ENCODE measurements at regions not wholly inside any gene's neighbourhood (a gene's known extent, or its start where the extent isn't known, plus 50 kb on each side); places are given as distances from the start of the nearest gene placed in this dataset.

DNA sequence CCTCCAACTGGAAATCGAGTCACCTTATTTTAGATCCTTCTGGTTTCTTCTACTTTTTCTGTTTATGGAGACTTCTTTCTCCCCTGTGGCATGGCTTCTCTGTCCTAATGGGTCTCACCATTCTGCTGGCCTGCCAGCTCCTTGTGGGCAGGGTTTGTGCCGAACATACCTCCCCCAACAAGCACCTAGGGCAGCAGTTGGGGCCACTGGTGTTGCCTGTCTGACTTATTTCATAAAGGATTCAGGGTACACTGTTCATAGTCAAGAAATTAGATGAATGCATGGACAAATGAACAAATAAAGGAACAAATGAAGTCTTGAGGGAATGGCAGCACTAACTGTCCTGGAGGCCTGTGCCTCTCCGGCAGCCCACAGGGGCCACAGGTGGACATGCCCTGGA lies 55.6 kb upstream of the DOCK1 start:
- no peak overlapping the region for H4K91ac ChIP-seq (replicated peaks; ENCODE audit: insufficient read length, low read length)
- no peaks in the 10 kb centered on the region; a peak in 1 of 7 replicates for H3K4me1 ChIP-seq (replicated peaks in 1 of 4; ENCODE audit: control insufficient read depth in 3 of 4, insufficient read depth in 4 of 4, low read length in 3 of 4)
- no peak overlapping the region for H3K56ac ChIP-seq (replicated peaks; ENCODE audit: insufficient read length, low read depth, low read length)
- H3K27ac ChIP-seq (ENCODE audit: low read depth, low read length), result no peak overlapping the region
- no peaks in the 10 kb centered on the region for H3K23me2 ChIP-seq (ENCODE audit: low read depth, low read length)
- H4K8ac ChIP-seq (ENCODE audit: extremely low read depth, insufficient read depth, low read length), result no peak overlapping the region
- CTCF ChIA-PET (ENCODE audit: partially characterized antibody), result no interaction called here
- no peak overlapping the region for H2AFZ ChIP-seq (ENCODE audit: low read length)
- H3K14ac ChIP-seq (ENCODE audit: insufficient read length), result no peak overlapping the region
- H2BK15ac ChIP-seq (ENCODE audit: low read length), result no peak overlapping the region
- H3K18ac ChIP-seq (ENCODE audit: extremely low read depth, low read length), result no peak overlapping the region
- no peak overlapping the region for H2BK20ac ChIP-seq (ENCODE audit: low read length)
- no peak for FAIRE-seq
- no peak overlapping the region for H2BK12ac ChIP-seq (ENCODE audit: low read depth, low read length)
- WGBS, 2 experiments (ENCODE audit: extremely low coverage in 1 of 2, insufficient coverage in 1 of 2, insufficient read length in 1 of 2, insufficient replicate concordance in 2 of 2, low coverage in 1 of 2, low lambda C conversion rate in 2 of 2, missing lambda C conversion rate in 1 of 2), result 95% methylated on average over 3 of the region's 3 CpGs; no CpG with 5 or more reads in 1 of the 2 experiments
- H3K4me2 ChIP-seq (ENCODE audit: insufficient read depth in 1 of 2, low read depth in 2 of 2, low read length in 2 of 2), result no peak overlapping the region
- no peak overlapping the region for H3K9ac ChIP-seq (replicated peaks in 1 of 4; ENCODE audit: extremely low read depth in 1 of 4, low read depth in 3 of 4, low read length in 3 of 4)
- no peak overlapping the region for H2BK120ac ChIP-seq (replicated peaks; ENCODE audit: low read depth, low read length)
- H3K79me2 ChIP-seq (ENCODE audit: control insufficient read depth in 1 of 2, insufficient read depth in 2 of 2, low read length in 2 of 2), result no peaks in the 10 kb centered on the region
- no peak overlapping the region for H3K23ac ChIP-seq (ENCODE audit: insufficient read length)
- no peaks in the 10 kb centered on the region for H4K20me1 ChIP-seq (replicated peaks in 1 of 2; ENCODE audit: control insufficient read depth in 1 of 2, insufficient read depth in 2 of 2, low read length in 2 of 2)
- no peak overlapping the region for H2BK5ac ChIP-seq (ENCODE audit: low read depth, low read length)
- no peak overlapping the region for H2AK5ac ChIP-seq (ENCODE audit: low read depth, low read length)
- POLR2A ChIA-PET (ENCODE audit: partially characterized antibody), result no interaction called here
- H3K4ac ChIP-seq (replicated peaks; ENCODE audit: insufficient read length, low read depth, low read length), result no peak overlapping the region
- no peak overlapping the region for H3K4me3 ChIP-seq (ENCODE audit: extremely low read depth in 1 of 4, insufficient read depth in 2 of 4, low read depth in 3 of 4, low read length in 4 of 4)
- H3K9me3 ChIP-seq (ENCODE audit: insufficient read depth in 2 of 2, low read depth in 1 of 2, low read length in 1 of 2), result no peaks in the 10 kb centered on the region
- no peaks in the 10 kb centered on the region for H3K79me1 ChIP-seq (ENCODE audit: low read depth, low read length)
- TF ChIP-seq EGR1 (IDR thresholded peaks at IDR 0.05; ENCODE audit: borderline replicate concordance, low read depth, low read length) (no peak), JUND (IDR thresholded peaks at IDR 0.05; ENCODE audit: low read length) (no peak), SP4 (IDR thresholded peaks at IDR 0.05; ENCODE audit: low read length) (no peak), BCL11A (IDR thresholded peaks at IDR 0.05; ENCODE audit: low read depth in 2 of 2, low read length in 2 of 2) (no peak), RXRA (IDR thresholded peaks at IDR 0.05; ENCODE audit: insufficient read depth, low read depth, low read length) (no peak), MAFK (IDR thresholded peaks at IDR 0.05; ENCODE audit: low read depth, low read length) (no peak), BACH1 (IDR thresholded peaks at IDR 0.05; ENCODE audit: low read length) (no peak), ZNF274 (IDR thresholded peaks at IDR 0.05; ENCODE audit: borderline replicate concordance, extremely low read depth, low read length) (no peak)
- TF ChIP-seq, protein P1, sequence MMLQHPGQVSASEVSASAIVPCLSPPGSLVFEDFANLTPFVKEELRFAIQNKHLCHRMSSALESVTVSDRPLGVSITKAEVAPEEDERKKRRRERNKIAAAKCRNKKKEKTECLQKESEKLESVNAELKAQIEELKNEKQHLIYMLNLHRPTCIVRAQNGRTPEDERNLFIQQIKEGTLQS (IDR thresholded peaks at IDR 0.05; ENCODE audit: insufficient read depth, low read depth, low read length), result no peak
- DNase-seq (ENCODE audit: low read depth in 1 of 2, low spot score in 2 of 2), result peak in 1 of 2 experiments; percentile 16
- no peaks in the 10 kb centered on the region for H3K36me3 ChIP-seq (ENCODE audit: control insufficient read depth in 2 of 4, insufficient read depth in 4 of 4, low read length in 3 of 4)
- 0 out of 7 replicates have a peak, but pooled peaks cover 0 to 2% (median 0%) of the 10 kb centered on the region in 4 experiments for H3K27me3 ChIP-seq (replicated peaks in 1 of 4; ENCODE audit: control insufficient read depth in 3 of 4, extremely low read depth in 1 of 4, insufficient read depth in 3 of 4, low read length in 3 of 4)
- no peak overlapping the region for H4K5ac ChIP-seq (ENCODE audit: insufficient read length, low read depth, low read length)

All from H1 (cell line).